HG02678 (cell line): ENCODE measurements at regions not wholly inside any gene's neighbourhood (a gene's known extent, or its start where the extent isn't known, plus 50 kb on each side); places are given as distances from the start of the nearest gene placed in this dataset.

Source experiments
- ATAC-seq: cut with Tn5 transposase; IDR thresholded peaks from one replicate; pipeline ENCODE4 v1.9.1; 2021; ENCODE audit warnings: mild to moderate bottlenecking, moderate library complexity; ENCODE audit not compliant: unreplicated experiment

GRCh38 chr9:22389271-22389670, 57.4 kb upstream of the DMRTA1 start:
- ATAC-seq = no peak

- no peak for ATAC-seq
Measured at GRCh38 chr9:22392523-22392922, 54.1 kb upstream of the DMRTA1 start.

DNA sequence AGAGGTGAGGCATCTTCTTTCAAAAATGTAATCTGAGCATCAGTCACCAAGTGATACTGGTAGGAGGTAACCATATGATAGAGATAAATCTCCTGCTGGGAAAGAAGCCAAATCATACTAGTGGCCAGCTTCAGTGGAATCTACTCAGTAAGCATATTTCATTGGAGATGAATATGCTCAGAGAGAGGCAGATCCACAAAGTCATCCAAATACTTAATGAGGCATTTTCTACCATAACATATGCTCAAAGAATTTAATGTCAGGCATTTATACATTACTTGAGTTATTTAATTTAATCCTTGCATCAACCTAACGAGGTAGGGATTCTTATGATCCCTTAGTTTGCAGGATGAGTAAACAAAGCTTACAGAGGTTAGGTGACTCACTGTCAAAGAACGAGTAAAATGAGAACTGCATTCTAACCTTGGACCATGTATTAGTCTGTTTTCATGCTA, 50.9 kb upstream of the DMRTA1 start:
- no peak for ATAC-seq
